HUES48 (cell line): ENCODE measurements at regions not wholly inside any gene's neighbourhood (a gene's known extent, or its start where the extent isn't known, plus 50 kb on each side); places are given as distances from the start of the nearest gene placed in this dataset.

Experiments
- H3K27ac ChIP-seq: one replicate; pipeline ENCODE4 v1.7.0; 2013; ENCODE audit warnings: low read depth, low read length, inconsistent platforms
- H3K27me3 ChIP-seq: 2 replicates; pipeline ENCODE4 v1.6.1; 2013; ENCODE audit warnings: mild to moderate bottlenecking, low read length; ENCODE audit not compliant: control insufficient read depth, insufficient read depth
- H3K36me3 ChIP-seq: 2 replicates; pipeline ENCODE4 v1.6.1; 2013; ENCODE audit warnings: low read length; ENCODE audit not compliant: control insufficient read depth, insufficient read depth
- H3K4me1 ChIP-seq: 2 replicates; pipeline ENCODE4 v1.6.1; 2013; ENCODE audit warnings: mild to moderate bottlenecking, low read length; ENCODE audit not compliant: control insufficient read depth, insufficient read depth
- H3K4me3 ChIP-seq: 2 replicates; pipeline ENCODE4 v1.5.1; 2013; ENCODE audit warnings: mild to moderate bottlenecking, low read depth, low read length
- H3K9ac ChIP-seq: 2 replicates; pipeline ENCODE4 v1.6.1; 2013; ENCODE audit warnings: mild to moderate bottlenecking, low read depth, low read length, moderate library complexity
- H3K9me3 ChIP-seq: 2 replicates; pipeline ENCODE4 v1.6.1; 2013; ENCODE audit warnings: low read length; ENCODE audit not compliant: control insufficient read depth, insufficient read depth

- no peaks in the 10 kb centered on the region for H3K27me3 ChIP-seq
- no peaks in the 10 kb centered on the region for H3K36me3 ChIP-seq
- H3K9ac ChIP-seq, result no peak overlapping the region
- no peak overlapping the region for H3K27ac ChIP-seq
- no peak overlapping the region for H3K4me3 ChIP-seq
- H3K4me1 ChIP-seq, result no peaks in the 10 kb centered on the region
- peaks cover 14% of the 10 kb centered on the region for H3K9me3 ChIP-seq
Measured at GRCh38 chr6:5946701-5947100, 60.0 kb downstream of the NRN1 start.

GRCh38 chr6:5946181-5946580 is 60.5 kb downstream of the NRN1 start:
- Histone ChIP-seq H3K27me3 (no peaks in the 10 kb centered on the region), H3K36me3 (no peaks in the 10 kb centered on the region), H3K9ac (no peak overlapping the region), H3K9me3 (peaks cover 14% of the 10 kb centered on the region), H3K4me3 (no peak overlapping the region), H3K27ac (no peak overlapping the region), H3K4me1 (no peaks in the 10 kb centered on the region)

- Histone ChIP-seq H3K4me1 (no peaks in the 10 kb centered on the region), H3K9ac (no peak overlapping the region), H3K9me3 (peaks cover 14% of the 10 kb centered on the region), H3K4me3 (no peak overlapping the region), H3K27me3 (no peaks in the 10 kb centered on the region), H3K36me3 (no peaks in the 10 kb centered on the region), H3K27ac (no peak overlapping the region)
Measured at GRCh38 chr6:5943591-5943990, 63.1 kb downstream of the NRN1 start.

GRCh38 chr6:5942591-5942990 is 64.1 kb downstream of the NRN1 start:
- no peak overlapping the region for H3K9ac ChIP-seq
- no peaks in the 10 kb centered on the region for H3K4me1 ChIP-seq
- peaks cover 14% of the 10 kb centered on the region for H3K9me3 ChIP-seq
- no peaks in the 10 kb centered on the region for H3K27me3 ChIP-seq
- no peak overlapping the region for H3K4me3 ChIP-seq
- H3K27ac ChIP-seq, result no peak overlapping the region
- no peaks in the 10 kb centered on the region for H3K36me3 ChIP-seq

- no peaks in the 10 kb centered on the region for H3K4me1 ChIP-seq
- no peak overlapping the region for H3K27ac ChIP-seq
- no peak overlapping the region for H3K9ac ChIP-seq
- H3K9me3 ChIP-seq, result peaks cover 14% of the 10 kb centered on the region
- H3K27me3 ChIP-seq, result no peaks in the 10 kb centered on the region
- no peak overlapping the region for H3K4me3 ChIP-seq
- no peaks in the 10 kb centered on the region for H3K36me3 ChIP-seq
Measured at GRCh38 chr6:5941188-5941587, 65.5 kb downstream of the NRN1 start.

- no peaks in the 10 kb centered on the region for H3K36me3 ChIP-seq
- H3K9ac ChIP-seq, result no peak overlapping the region
- peaks cover 9% of the 10 kb centered on the region for H3K9me3 ChIP-seq
- no peaks in the 10 kb centered on the region for H3K27me3 ChIP-seq
- H3K4me3 ChIP-seq, result no peak overlapping the region
- H3K4me1 ChIP-seq, result no peaks in the 10 kb centered on the region
- no peak overlapping the region for H3K27ac ChIP-seq
Measured at GRCh38 chr6:5938934-5939333, 67.8 kb downstream of the NRN1 start.

GRCh38 chr6:5937936-5938706 is 68.6 kb downstream of the NRN1 start:
- H3K9ac ChIP-seq, result no peak overlapping the region
- H3K9me3 ChIP-seq, result peaks cover under 1% of the 10 kb centered on the region; the same call in 1 of the 2 replicates
- H3K4me1 ChIP-seq, result no peaks in the 10 kb centered on the region
- H3K27ac ChIP-seq, result no peak overlapping the region
- H3K36me3 ChIP-seq, result no peaks in the 10 kb centered on the region
- no peak overlapping the region for H3K4me3 ChIP-seq
- H3K27me3 ChIP-seq, result no peaks in the 10 kb centered on the region

- H3K4me3 ChIP-seq, result no peak overlapping the region
Measured at GRCh38 chr6:5937169-5937909, 69.4 kb downstream of the NRN1 start.

GRCh38 chr6:5936631-5937030 is 70.1 kb downstream of the NRN1 start:
- no peaks in the 10 kb centered on the region for H3K9me3 ChIP-seq
- H3K36me3 ChIP-seq, result no peaks in the 10 kb centered on the region
- H3K27ac ChIP-seq, result no peak overlapping the region
- H3K9ac ChIP-seq, result no peak overlapping the region
- H3K4me3 ChIP-seq, result no peak overlapping the region
- H3K27me3 ChIP-seq, result no peaks in the 10 kb centered on the region
- no peaks in the 10 kb centered on the region for H3K4me1 ChIP-seq

More at GRCh38 chr6:5937169-5937909, 69.4 kb downstream of the NRN1 start:
- H3K4me1 ChIP-seq, result no peaks in the 10 kb centered on the region
- H3K27me3 ChIP-seq, result no peaks in the 10 kb centered on the region
- H3K36me3 ChIP-seq, result no peaks in the 10 kb centered on the region
- no peaks in the 10 kb centered on the region for H3K9me3 ChIP-seq
- no peak overlapping the region for H3K9ac ChIP-seq
- no peak overlapping the region for H3K27ac ChIP-seq

- Histone ChIP-seq H3K9me3 (no peaks in the 10 kb centered on the region), H3K27ac (no peak overlapping the region), H3K4me3 (no peak overlapping the region), H3K36me3 (no peaks in the 10 kb centered on the region), H3K9ac (no peak overlapping the region), H3K4me1 (no peaks in the 10 kb centered on the region), H3K27me3 (no peaks in the 10 kb centered on the region)
Measured at GRCh38 chr6:5936140-5936539, 70.6 kb downstream of the NRN1 start.

GRCh38 chr6:5930968-5931367 is 75.8 kb downstream of the NRN1 start:
- Histone ChIP-seq H3K9ac (no peak overlapping the region), H3K27me3 (no peaks in the 10 kb centered on the region), H3K4me1 (no peaks in the 10 kb centered on the region), H3K36me3 (no peaks in the 10 kb centered on the region), H3K4me3 (no peak overlapping the region), H3K27ac (no peak overlapping the region), H3K9me3 (no peaks in the 10 kb centered on the region)
